Stimulated activated CD4-positive, alpha-beta T cell treated with anti-CD3 and anti-CD28 coated beads, Interleukin-4, amount 100 ng/mL, for 1 hour (primary cell): ENCODE measurements at regions not wholly inside any gene's neighbourhood (a gene's known extent, or its start where the extent isn't known, plus 50 kb on each side); places are given as distances from the start of the nearest gene placed in this dataset.
"Not testable (repeated sequence)": the region's sequence is repeated elsewhere in the genome, so short reads cannot be mapped to it uniquely, and the experiment has no call there.

Experiments
- DNase-seq: peaks from one replicate; pipeline ENCODE4 v3.0.0-alpha.2; 2020

GRCh38 chr6:165001502-165002157, 307.8 kb downstream of the C6orf118 start:
- no peak for DNase-seq

- no peak for DNase-seq
Measured at GRCh38 chr6:164998297-164998696, 311.1 kb downstream of the C6orf118 start.

- DNase-seq: no peak
Measured at GRCh38 chr6:164996838-164997237, 312.6 kb downstream of the C6orf118 start.

GRCh38 chr6:164991573-164991972, 317.8 kb downstream of the C6orf118 start:
- no peak for DNase-seq

- no peak for DNase-seq
Measured at GRCh38 chr6:164990901-164991300, 318.5 kb downstream of the C6orf118 start.

GRCh38 chr6:164982389-164982788, 327.0 kb downstream of the C6orf118 start:
- DNase-seq: no peak

- no peak for DNase-seq
Measured at GRCh38 chr6:164967102-164967501, 342.3 kb downstream of the C6orf118 start.

GRCh38 chr6:164962805-164963204, 346.6 kb downstream of the C6orf118 start:
- DNase-seq: no peak

GRCh38 chr6:164947164-164947563, 362.2 kb downstream of the C6orf118 start:
- no peak for DNase-seq

GRCh38 chr6:164942271-164942670, 367.1 kb downstream of the C6orf118 start:
- no peak for DNase-seq

- not testable (repeated sequence) for DNase-seq
Measured at GRCh38 chr6:164933238-164933794, 376.1 kb downstream of the C6orf118 start.

GRCh38 chr6:164929408-164929977, 379.9 kb downstream of the C6orf118 start:
- no peak for DNase-seq

GRCh38 chr6:164928728-164929407, 380.5 kb downstream of the C6orf118 start:
- DNase-seq: no peak

- DNase-seq: no peak
Measured at GRCh38 chr6:164928057-164928727, 381.2 kb downstream of the C6orf118 start.

GRCh38 chr6:164927288-164928056, 381.9 kb downstream of the C6orf118 start:
- peak; percentile 61 for DNase-seq

- DNase-seq: no peak
Measured at GRCh38 chr6:164926686-164927085, 382.7 kb downstream of the C6orf118 start.

GRCh38 chr6:164925681-164926530, 383.5 kb downstream of the C6orf118 start:
- no peak for DNase-seq

GRCh38 chr6:164924674-164925073, 384.7 kb downstream of the C6orf118 start:
- no peak for DNase-seq

GRCh38 chr6:164917211-164917610, 392.2 kb downstream of the C6orf118 start:
- DNase-seq: no peak

- DNase-seq: no peak
Measured at GRCh38 chr6:164916087-164916486, 393.3 kb downstream of the C6orf118 start.

- DNase-seq: no peak
Measured at GRCh38 chr6:164911873-164912580, 397.4 kb downstream of the C6orf118 start.
